Activated naive CD4-positive, alpha-beta T cell treated with anti-CD3 and anti-CD28 coated beads, Interleukin-2, amount 50 U/mL, for 72 hours (primary cell): ENCODE measurements at regions not wholly inside any gene's neighbourhood (a gene's known extent, or its start where the extent isn't known, plus 50 kb on each side); places are given as distances from the start of the nearest gene placed in this dataset.

Source experiments
- ATAC-seq, 2 donors: fragments of 150-1000 bp; cut with Tn5 transposase; 2 replicates each; pipeline ENCODE4 v1.10.0; 2021; ENCODE audit warnings: mild to moderate bottlenecking in 2 of 2, moderate library complexity in 2 of 2
- DNase-seq, 2 donors: peaks; one replicate each; pipeline ENCODE4 v3.0.0; 2021 to 2022; ENCODE audit warnings: low spot score in 2 of 2
- H3K27ac Mint-ChIP-seq, 2 donors: one replicate each; pipeline ENCODE4 v1.8.0; 2022; ENCODE audit warnings: mild to moderate bottlenecking in 2 of 2, mixed read lengths in 2 of 2
- H3K36me3 Mint-ChIP-seq, 2 donors: one replicate each; pipeline ENCODE4 v1.8.0; 2022; ENCODE audit warnings: mixed read lengths in 2 of 2
- H3K9me3 Mint-ChIP-seq, 2 donors: one replicate each; pipeline ENCODE4 v1.8.0; 2022; ENCODE audit warnings: mixed read lengths in 2 of 2

GRCh38 chr12:60263836-60264493 lies 668.1 kb downstream of the SLC16A7 start:
- ATAC-seq (no peak), DNase-seq (no peak)
- Mint-ChIP-seq H3K27ac (no peak overlapping the region), H3K36me3 (no peaks in the 10 kb centered on the region), H3K9me3 (peaks cover 0 to 9% of the 10 kb centered on the region in 2 donors)

DNA sequence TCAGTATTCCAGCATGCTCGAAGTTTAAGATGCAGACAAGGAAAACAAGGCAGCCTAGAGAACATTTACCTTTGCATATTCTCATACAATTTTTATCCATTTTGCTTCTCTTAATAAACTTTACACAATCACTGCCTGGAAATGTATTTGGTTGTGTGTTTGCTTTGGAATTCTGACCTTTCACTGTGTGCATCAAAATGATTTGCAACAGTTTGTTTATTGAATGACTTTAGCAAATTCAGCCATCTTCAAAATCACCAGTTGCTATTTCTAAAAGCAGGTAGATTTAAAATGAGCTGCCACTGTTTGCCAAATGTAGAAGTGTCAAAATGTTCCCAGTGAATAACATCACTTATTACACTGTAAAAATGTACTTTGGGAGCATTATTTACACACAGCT lies 669.9 kb downstream of the SLC16A7 start:
- no peak for DNase-seq
- ATAC-seq, result no peak
- H3K36me3 Mint-ChIP-seq, result no peaks in the 10 kb centered on the region
- H3K27ac Mint-ChIP-seq, result no peak overlapping the region
- peaks cover 3 to 11% of the 10 kb centered on the region in 2 donors for H3K9me3 Mint-ChIP-seq

- ATAC-seq, result no peak
Observed at GRCh38 chr12:60266381-60266852, 670.6 kb downstream of the SLC16A7 start.

GRCh38 chr12:60269611-60270269 lies 673.9 kb downstream of the SLC16A7 start:
- DNase-seq (no peak), ATAC-seq (no peak)
- H3K9me3 Mint-ChIP-seq, result peaks cover 7 to 10% of the 10 kb centered on the region in 2 donors
- no peaks in the 10 kb centered on the region for H3K36me3 Mint-ChIP-seq
- H3K27ac Mint-ChIP-seq, result no peak overlapping the region

More at GRCh38 chr12:60266381-60266852, 670.6 kb downstream of the SLC16A7 start:
- Mint-ChIP-seq H3K27ac (no peak overlapping the region), H3K9me3 (peaks cover 10 to 16% of the 10 kb centered on the region in 2 donors), H3K36me3 (no peaks in the 10 kb centered on the region)
- no peak for DNase-seq

DNA sequence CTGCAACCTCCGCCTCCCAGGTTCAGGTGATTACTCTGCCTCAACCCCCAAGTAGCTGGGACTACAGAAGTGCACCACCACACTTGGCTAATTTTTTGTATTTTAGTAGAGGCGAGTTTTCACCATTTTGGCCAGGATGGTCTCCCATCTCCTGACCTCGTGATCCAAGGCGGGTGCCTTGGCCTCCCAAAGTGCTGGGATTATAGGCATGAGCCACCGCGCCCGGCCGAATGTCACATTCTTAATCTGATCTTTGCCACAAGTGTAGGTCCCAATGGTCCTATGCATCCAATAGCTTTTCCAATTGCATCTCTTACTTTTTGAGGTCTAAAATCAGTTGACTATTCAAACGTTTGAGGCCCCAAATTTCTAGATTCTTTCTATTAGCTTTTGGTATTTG lies 676.0 kb downstream of the SLC16A7 start:
- no peak for ATAC-seq

DNA sequence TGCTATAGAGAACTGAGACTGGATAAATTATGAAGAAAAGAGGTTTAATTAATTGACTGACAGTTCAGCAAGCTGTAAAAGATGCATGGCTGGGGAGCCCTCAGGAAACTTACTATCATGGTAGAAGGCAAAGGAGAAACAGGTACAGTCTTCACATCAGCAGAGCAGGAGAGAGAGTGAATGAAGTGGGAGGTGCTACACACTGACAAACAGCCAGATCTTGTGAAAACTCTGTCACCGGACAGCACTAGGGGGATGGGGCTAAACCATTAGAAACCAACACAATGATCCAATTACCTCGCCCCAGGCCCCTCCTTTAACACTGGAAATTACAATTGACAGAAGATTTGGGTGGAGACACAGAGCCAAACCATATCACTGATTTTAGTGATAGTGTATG lies 682.4 kb downstream of the SLC16A7 start:
- Mint-ChIP-seq H3K9me3 (peaks cover 0 to 3% of the 10 kb centered on the region in 2 donors), H3K27ac (no peak overlapping the region), H3K36me3 (no peaks in the 10 kb centered on the region)
- ATAC-seq (no peak), DNase-seq (no peak)

More for the DNA sequence above, 676.0 kb downstream of the SLC16A7 start:
- Mint-ChIP-seq H3K9me3 (peaks cover 7 to 10% of the 10 kb centered on the region in 2 donors), H3K36me3 (no peaks in the 10 kb centered on the region), H3K27ac (no peak overlapping the region)
- no peak for DNase-seq

DNA sequence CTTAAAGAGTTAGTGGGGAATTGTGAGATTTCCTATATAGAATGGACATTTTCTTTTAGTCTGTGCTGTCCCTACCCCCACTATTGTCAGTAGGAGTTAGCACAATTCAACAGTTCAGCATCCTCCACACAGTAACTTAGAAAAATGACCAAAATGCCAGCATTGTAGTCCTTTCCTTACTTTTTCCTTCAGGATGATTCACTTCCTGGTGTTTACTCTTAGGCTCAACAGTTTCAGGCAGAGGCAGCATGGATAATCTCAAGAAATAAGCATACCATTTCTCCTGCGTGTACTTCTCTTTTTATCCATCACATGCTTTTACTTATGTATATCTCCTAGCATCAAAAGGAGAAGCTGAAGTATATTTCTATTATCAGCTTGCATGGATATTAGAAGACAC lies 683.4 kb downstream of the SLC16A7 start:
- Mint-ChIP-seq H3K27ac (no peak overlapping the region), H3K9me3 (peaks cover 0 to 3% of the 10 kb centered on the region in 2 donors), H3K36me3 (no peaks in the 10 kb centered on the region)
- ATAC-seq (no peak), DNase-seq (no peak)

DNA sequence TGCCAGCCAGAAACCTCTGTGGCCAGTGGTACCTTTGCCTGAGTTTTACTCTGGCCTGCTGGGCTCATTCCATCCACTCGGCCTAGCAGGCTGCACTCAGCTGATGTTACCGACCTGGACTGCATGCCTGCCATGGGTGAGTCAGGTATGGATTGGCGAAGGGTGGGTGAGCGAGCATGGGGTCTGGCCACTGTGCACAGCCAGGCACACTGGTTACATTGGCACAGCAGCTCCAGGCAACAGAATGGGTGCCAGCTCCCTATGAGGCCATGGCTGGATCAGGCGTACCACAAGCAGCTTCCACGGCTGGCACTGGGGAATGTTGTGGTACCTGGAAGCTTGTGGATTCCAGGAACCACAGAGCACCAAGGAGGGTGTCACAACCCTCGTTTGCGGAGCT lies 685.7 kb downstream of the SLC16A7 start:
- no peak for DNase-seq
- no peak for ATAC-seq
- Mint-ChIP-seq H3K9me3 (peaks cover 0 to 3% of the 10 kb centered on the region in 2 donors), H3K36me3 (no peaks in the 10 kb centered on the region), H3K27ac (no peak overlapping the region)

- Mint-ChIP-seq H3K9me3 (peaks cover 15 to 23% of the 10 kb centered on the region in 2 donors), H3K27ac (no peak overlapping the region), H3K36me3 (no peaks in the 10 kb centered on the region)
- no peak for DNase-seq
- no peak for ATAC-seq
Observed at GRCh38 chr12:60290532-60290931, 694.7 kb downstream of the SLC16A7 start.

- H3K9me3 Mint-ChIP-seq, result peaks cover 0 to 3% of the 10 kb centered on the region in 2 donors
- ATAC-seq, result no peak
Observed at GRCh38 chr12:60308366-60308991, 712.6 kb downstream of the SLC16A7 start.

GRCh38 chr12:60311940-60312339 lies 716.1 kb downstream of the SLC16A7 start:
- no peak for DNase-seq
- Mint-ChIP-seq H3K36me3 (no peaks in the 10 kb centered on the region), H3K27ac (no peak overlapping the region), H3K9me3 (peaks cover 0 to 3% of the 10 kb centered on the region in 2 donors)
- ATAC-seq, result no peak

More at GRCh38 chr12:60308366-60308991, 712.6 kb downstream of the SLC16A7 start:
- DNase-seq, result no peak
- H3K27ac Mint-ChIP-seq, result no peak overlapping the region
- no peaks in the 10 kb centered on the region for H3K36me3 Mint-ChIP-seq

- ATAC-seq (no peak), DNase-seq (no peak)
- H3K36me3 Mint-ChIP-seq, result no peaks in the 10 kb centered on the region
- H3K27ac Mint-ChIP-seq, result no peak overlapping the region
- no peaks in the 10 kb centered on the region for H3K9me3 Mint-ChIP-seq
Observed at GRCh38 chr12:60317361-60317760, 721.5 kb downstream of the SLC16A7 start.

DNA sequence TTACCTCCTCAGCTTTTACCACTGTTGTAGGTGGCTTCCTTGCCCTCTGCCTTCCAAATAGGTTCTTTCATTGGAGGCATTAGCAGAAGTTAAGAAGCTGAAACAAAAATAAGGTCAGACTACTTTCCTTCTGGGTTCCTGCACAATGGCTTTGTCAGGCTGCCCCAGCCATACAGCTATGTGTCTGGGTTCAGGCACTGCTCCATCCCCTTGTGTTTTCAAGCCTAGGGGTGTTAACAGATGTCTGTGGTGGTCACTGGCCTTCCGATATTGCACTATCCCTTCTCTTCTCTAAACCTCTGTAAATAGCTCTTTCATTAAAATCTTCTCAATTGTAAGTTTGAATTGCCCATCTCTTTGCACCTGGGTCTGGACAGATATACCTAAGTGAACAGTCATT lies 728.9 kb downstream of the SLC16A7 start:
- Mint-ChIP-seq H3K36me3 (no peaks in the 10 kb centered on the region), H3K27ac (no peak overlapping the region), H3K9me3 (peaks cover 4 to 9% of the 10 kb centered on the region in 2 donors)
- DNase-seq (no peak), ATAC-seq (no peak)

DNA sequence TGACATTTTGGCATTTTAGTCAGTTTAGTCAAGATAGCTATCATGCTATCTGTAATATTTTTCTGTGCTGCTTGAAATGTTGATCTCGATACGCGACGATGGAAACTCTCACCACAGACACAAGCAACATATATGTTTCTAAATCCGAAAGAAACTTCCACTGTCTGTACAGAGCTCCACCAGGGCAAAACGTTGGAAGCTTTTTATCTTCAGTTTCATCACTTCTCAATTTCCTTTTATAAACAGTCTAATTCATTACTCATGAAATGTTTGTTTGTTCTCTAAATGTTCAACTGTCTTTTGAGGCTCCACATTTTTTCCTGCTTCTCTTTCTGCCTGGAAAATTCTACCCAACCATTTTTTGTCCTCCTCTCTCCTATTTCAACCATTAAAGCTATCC lies 737.6 kb downstream of the SLC16A7 start:
- no peak for DNase-seq
- no peaks in the 10 kb centered on the region for H3K36me3 Mint-ChIP-seq
- H3K27ac Mint-ChIP-seq, result no peak overlapping the region
- ATAC-seq, result no peak
- H3K9me3 Mint-ChIP-seq, result peaks cover 0 to 5% of the 10 kb centered on the region in 2 donors

DNA sequence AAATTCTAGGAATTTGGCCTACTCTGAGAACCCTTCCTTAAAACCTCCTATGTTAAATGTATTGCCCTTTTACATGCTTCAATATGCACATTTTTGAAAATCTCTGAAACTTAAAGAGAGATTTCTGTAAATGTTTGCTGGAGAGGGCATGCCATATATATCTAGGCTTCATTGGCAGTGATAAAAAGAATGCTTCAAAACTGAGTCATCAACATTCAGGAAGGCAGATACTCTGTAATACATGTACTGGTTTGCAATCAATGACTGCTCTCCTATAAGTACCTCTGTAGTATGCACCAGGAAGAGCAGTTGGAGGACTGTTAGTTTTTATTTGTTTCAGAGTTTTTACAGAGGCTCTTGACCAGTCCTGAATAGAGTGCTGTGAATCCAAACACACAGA lies 739.9 kb downstream of the SLC16A7 start:
- Mint-ChIP-seq H3K27ac (no peak overlapping the region), H3K9me3 (peaks cover 0 to 5% of the 10 kb centered on the region in 2 donors), H3K36me3 (no peaks in the 10 kb centered on the region)
- no peak for ATAC-seq
- DNase-seq, result no peak

DNA sequence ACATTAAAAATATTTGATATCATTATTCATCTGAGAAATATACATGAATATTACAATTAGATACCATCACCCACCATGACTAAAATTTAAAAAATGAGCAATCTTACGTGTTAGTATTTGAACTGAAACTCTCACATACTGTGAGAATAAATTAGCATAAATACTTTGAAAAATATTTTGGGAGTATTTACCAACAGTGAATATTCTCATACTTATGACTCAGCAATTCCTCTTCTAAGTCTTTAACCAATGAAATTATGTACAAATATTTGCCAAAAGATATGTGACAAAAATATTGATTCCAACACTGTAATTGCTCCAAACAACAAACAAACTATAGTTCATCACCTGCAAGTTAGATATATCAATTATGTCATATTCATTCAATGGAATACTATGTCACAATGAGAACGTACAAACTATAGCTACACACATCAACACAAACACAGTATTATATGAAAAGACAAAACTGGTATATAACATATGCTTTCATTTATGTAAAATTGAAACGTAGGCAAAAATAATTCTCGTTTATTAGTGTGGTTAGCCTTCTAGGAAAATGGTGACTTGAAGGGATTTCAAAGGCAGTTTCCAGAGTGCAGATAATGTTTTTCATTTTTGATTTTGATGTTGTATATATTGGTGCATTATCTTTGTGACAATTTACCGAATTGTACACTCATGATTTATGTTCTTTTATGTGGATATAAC lies 742.2 kb downstream of the SLC16A7 start:
- no peak overlapping the region for H3K27ac Mint-ChIP-seq

DNA sequence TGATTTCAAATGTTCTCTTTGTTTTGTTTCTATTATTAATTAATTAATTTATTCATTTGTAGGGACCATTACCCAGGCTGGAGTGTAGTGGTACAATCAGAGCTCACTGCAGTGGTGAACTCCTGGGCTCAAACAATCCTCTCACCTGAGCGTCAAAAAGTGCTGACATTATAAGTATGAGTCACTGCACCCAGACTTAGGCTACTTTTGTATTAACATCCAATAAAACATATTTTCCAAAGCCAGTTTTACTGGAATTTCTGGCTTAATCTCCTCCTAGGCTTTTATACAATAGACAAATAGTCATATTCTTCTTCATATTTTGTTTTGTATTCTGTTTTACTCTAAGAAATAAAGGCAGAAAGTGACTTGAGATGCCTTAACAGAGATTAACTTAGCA lies 749.6 kb downstream of the SLC16A7 start:
- H3K9me3 Mint-ChIP-seq, result no peaks in the 10 kb centered on the region

More for the DNA sequence above, 742.2 kb downstream of the SLC16A7 start:
- ATAC-seq (no peak), DNase-seq (no peak)
- no peaks in the 10 kb centered on the region for H3K36me3 Mint-ChIP-seq
- H3K9me3 Mint-ChIP-seq, result peaks cover 0 to 5% of the 10 kb centered on the region in 2 donors

More for the DNA sequence above, 749.6 kb downstream of the SLC16A7 start:
- Mint-ChIP-seq H3K36me3 (no peaks in the 10 kb centered on the region), H3K27ac (no peak overlapping the region)
- ATAC-seq, result no peak
- no peak for DNase-seq
